ENCODE measurements at regions not wholly inside any gene's neighbourhood (a gene's known extent, or its start where the extent isn't known, plus 50 kb on each side); places are given as distances from the start of the nearest gene placed in this dataset.

GRCh38 chr11:11146830-11147229 is 206.2 kb downstream of the CSNK2A3 start (continued):
- TF ChIP-seq CHD7 (IDR thresholded peaks at IDR 0.05; ENCODE audit: insufficient replicate concordance, low read length), result no peak
- no peak for TF ChIP-seq EP300 (IDR thresholded peaks at IDR 0.05; ENCODE audit: borderline replicate concordance in 1 of 2, low read depth in 2 of 2, low read length in 2 of 2)
- TF ChIP-seq CTCF (IDR thresholded peaks at IDR 0.05; ENCODE audit: control extremely low read depth in 1 of 3, insufficient read depth in 1 of 3, low read depth in 1 of 3, low read length in 3 of 3), result no peak
- TF ChIP-seq KDM1A (IDR thresholded peaks at IDR 0.05; ENCODE audit: borderline replicate concordance, low read length), result no peak
- no peak for TF ChIP-seq JUN (IDR thresholded peaks at IDR 0.05; ENCODE audit: low read depth, low read length)
- no peak for TF ChIP-seq GABPA (IDR thresholded peaks at IDR 0.05; ENCODE audit: borderline replicate concordance, insufficient read depth, low read length)
- TF ChIP-seq POLR2A (IDR thresholded peaks at IDR 0.05; ENCODE audit: control extremely low read depth in 1 of 2, low read depth in 2 of 2, low read length in 2 of 2), result no peak
- no peak for TF ChIP-seq BACH1 (IDR thresholded peaks at IDR 0.05; ENCODE audit: low read length)

Data from H1 (cell line).